IMR-90 (cell line): ENCODE measurements at regions not wholly inside any gene's neighbourhood (a gene's known extent, or its start where the extent isn't known, plus 50 kb on each side); places are given as distances from the start of the nearest gene placed in this dataset.

Experiments used
- BHLHE40 ChIP-seq: fragments of 150-350 bp; IDR thresholded peaks from 2 replicates; pipeline ENCODE4 v1.6.1; 2016; ENCODE audit warnings: mild to moderate bottlenecking, low read depth, low read length
- CEBPB ChIP-seq: IDR thresholded peaks from 2 replicates; pipeline ENCODE4 v1.6.1; 2012; ENCODE audit warnings: low read depth, low read length, improper control_type of control experiment
- CHD1 ChIP-seq: IDR thresholded peaks from 2 replicates; pipeline ENCODE4 v1.6.1; 2012; ENCODE audit warnings: low read depth, low read length, improper control_type of control experiment
- CTCF ChIP-seq: conservative IDR thresholded peaks from 2 replicates; pipeline ENCODE4 v1.5.1; 2012; ENCODE audit warnings: mild to moderate bottlenecking, low read depth, low read length, improper control_type of control experiment
- FOS ChIP-seq: fragments of 150-350 bp; IDR thresholded peaks from 2 replicates; pipeline ENCODE4 v1.6.1; 2016; ENCODE audit warnings: low read depth, low read length
- MAFK ChIP-seq: IDR thresholded peaks from 2 replicates; pipeline ENCODE4 v1.6.1; 2012; ENCODE audit warnings: low read depth, low read length, improper control_type of control experiment
- MAZ ChIP-seq: IDR thresholded peaks from 2 replicates; pipeline ENCODE4 v1.6.1; 2012; ENCODE audit warnings: low read depth, mild to moderate bottlenecking, low read length, improper control_type of control experiment, moderate library complexity, borderline replicate concordance
- NFE2L2 ChIP-seq: fragments of 150-350 bp; IDR thresholded peaks from 2 replicates; pipeline ENCODE4 v1.6.1; 2016; ENCODE audit warnings: low read depth, mild to moderate bottlenecking, low read length
- POLR2A ChIP-seq: IDR thresholded peaks from 2 replicates; pipeline ENCODE4 v1.6.1; 2012; ENCODE audit warnings: mild to moderate bottlenecking, low read depth, low read length
- RAD21 ChIP-seq: IDR thresholded peaks from 2 replicates; pipeline ENCODE4 v1.6.1; 2012; ENCODE audit warnings: low read length, improper control_type of control experiment
- RCOR1 ChIP-seq: IDR thresholded peaks from 2 replicates; pipeline ENCODE4 v1.6.1; 2012; ENCODE audit warnings: mild to moderate bottlenecking, low read length, improper control_type of control experiment; ENCODE audit not compliant: insufficient replicate concordance
- RFX5 ChIP-seq: IDR thresholded peaks from 2 replicates; pipeline ENCODE4 v1.8.0; 2012; ENCODE audit warnings: low read depth, mild to moderate bottlenecking, low read length, moderate library complexity
- SMC3 ChIP-seq: fragments of 150-350 bp; IDR thresholded peaks from 2 replicates; pipeline ENCODE4 v1.6.1; 2016; ENCODE audit warnings: low read depth, mild to moderate bottlenecking, antibody characterized with exemption, low read length, moderate library complexity
- USF2 ChIP-seq: fragments of 150-350 bp; IDR thresholded peaks from 2 replicates; pipeline ENCODE4 v1.6.1; 2017; ENCODE audit warnings: mild to moderate bottlenecking, antibody characterized with exemption, low read length, low read depth

- no peak for TF ChIP-seq RFX5
- TF ChIP-seq POLR2A, result no peak
- TF ChIP-seq CTCF, result no peak
- TF ChIP-seq NFE2L2, result no peak
- no peak for TF ChIP-seq MAFK
- TF ChIP-seq MAZ, result no peak
- no peak for TF ChIP-seq FOS
- no peak for TF ChIP-seq USF2
- no peak for TF ChIP-seq CEBPB
- no peak for TF ChIP-seq RAD21
- TF ChIP-seq SMC3, result no peak
- no peak for TF ChIP-seq RCOR1
- no peak for TF ChIP-seq BHLHE40
- no peak for TF ChIP-seq CHD1
These were observed 188.2 kb downstream of the PLPP3 start for GRCh38 chr1:56390934-56391731.
